HPDE6-E6E7 (cell line): ENCODE measurements at regions not wholly inside any gene's neighbourhood (a gene's known extent, or its start where the extent isn't known, plus 50 kb on each side); places are given as distances from the start of the nearest gene placed in this dataset.
"Not testable (repeated sequence)": the region's sequence is repeated elsewhere in the genome, so short reads cannot be mapped to it uniquely, and the experiment has no call there.

Experiments used
- DNase-seq: peaks from one replicate; pipeline ENCODE4 v3.0.0; 2011; ENCODE audit warnings: missing footprints; ENCODE audit errors: extremely low spot score

DNA sequence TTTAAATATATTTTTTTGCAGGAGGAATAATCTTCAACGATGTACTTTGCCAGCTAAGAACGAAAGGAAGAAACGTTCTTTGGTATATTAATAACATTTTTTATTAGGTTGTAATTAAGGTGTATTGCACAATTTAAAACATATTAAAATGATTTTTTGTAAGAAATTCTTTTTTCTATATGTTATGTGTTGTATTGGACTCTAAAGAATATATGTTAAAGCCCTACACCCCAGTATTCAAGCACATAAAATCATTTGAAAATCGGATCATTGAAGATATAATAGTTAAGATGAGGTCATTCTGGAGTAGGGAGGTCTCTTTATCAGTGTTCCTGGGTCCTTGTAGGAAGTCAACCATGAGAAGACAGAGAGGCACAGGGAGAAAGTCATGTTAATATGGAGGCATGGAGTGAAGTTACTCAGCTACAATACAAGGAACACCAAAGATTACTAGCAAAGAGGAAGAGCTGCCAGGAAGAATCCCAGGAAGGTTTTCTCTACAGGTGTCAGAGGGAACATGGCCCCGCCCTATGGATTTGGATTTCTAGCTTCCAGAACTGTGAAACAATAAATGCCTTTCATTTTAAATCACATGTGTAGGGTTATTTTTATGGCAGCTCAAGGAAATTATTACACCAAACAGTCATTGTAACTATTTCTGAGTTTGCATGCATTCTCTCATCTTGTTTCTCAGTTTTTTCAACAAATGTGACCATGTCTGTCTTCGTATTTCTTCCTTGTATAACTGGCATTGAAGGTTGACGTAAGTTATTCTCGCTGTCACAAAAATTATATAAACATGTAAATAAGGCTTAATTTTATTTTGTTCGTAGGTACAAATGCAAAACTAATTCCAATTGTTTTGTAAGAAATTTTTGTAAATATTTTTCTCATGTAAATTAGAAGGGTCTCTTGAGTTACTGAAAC is 75.4 kb upstream of the VPREB1 start:
- DNase-seq: no peak

- no peak for DNase-seq
These were observed 76.2 kb upstream of the VPREB1 start for GRCh38 chr22:22168190-22168940.

DNA sequence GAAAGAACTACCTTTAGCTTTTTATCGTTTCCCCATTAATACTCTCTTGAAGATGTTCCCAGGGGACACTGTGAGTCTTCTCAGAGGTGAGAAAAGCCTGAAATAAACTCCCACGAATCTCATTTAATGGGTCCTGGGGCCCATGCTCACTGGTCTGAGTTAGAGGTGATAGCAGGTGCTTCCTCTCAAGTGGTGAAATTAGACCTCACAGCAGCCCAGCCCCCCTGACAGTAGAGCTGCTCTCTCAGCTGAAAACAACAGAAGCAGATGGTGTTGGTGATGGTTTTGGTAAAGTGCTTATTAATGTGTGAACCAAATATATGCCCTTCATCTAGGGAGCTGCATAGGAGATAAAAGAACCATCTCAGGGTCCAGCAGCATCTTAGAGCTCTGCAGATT is 76.8 kb upstream of the VPREB1 start:
- DNase-seq: no peak

GRCh38 chr22:22166941-22167713 is 77.5 kb upstream of the VPREB1 start:
- DNase-seq: no peak

GRCh38 chr22:22165936-22166710 is 78.5 kb upstream of the VPREB1 start:
- no peak for DNase-seq

DNA sequence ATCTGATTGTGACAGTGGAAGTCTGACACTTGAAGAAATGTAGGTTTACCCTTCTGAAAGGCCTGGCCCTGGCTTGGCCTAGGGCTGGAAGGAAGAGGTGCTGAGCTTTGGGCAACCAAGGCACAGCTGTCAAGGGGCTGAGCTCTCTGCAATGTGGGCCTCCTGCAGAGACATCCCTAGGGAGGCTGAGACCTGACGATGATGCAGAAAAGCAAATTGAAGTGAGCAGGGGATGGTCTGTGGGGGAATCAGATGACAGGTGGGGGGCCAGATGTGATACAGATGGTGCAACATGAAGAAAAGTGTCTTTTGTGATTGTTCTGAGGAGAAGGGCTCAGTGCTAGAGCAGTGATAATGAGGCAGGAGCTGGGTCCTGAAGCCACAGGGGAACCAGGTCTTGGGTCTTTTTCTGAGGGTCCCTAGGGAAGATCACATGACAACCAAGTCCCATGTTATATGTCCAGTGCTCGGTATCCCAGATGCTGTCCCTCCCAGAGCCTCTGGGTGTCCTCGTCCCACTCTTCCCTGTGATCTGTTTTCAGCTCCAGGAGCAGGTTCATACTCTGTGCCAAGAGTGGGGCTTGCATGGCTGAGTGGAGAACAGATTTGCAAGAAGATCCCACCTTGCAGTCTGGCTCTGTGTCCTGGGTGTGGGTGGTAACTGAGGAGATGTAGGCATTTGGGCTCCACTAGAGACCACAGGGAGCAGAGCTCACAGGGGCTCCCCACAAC is 79.9 kb upstream of the VPREB1 start:
- DNase-seq: no peak

DNA sequence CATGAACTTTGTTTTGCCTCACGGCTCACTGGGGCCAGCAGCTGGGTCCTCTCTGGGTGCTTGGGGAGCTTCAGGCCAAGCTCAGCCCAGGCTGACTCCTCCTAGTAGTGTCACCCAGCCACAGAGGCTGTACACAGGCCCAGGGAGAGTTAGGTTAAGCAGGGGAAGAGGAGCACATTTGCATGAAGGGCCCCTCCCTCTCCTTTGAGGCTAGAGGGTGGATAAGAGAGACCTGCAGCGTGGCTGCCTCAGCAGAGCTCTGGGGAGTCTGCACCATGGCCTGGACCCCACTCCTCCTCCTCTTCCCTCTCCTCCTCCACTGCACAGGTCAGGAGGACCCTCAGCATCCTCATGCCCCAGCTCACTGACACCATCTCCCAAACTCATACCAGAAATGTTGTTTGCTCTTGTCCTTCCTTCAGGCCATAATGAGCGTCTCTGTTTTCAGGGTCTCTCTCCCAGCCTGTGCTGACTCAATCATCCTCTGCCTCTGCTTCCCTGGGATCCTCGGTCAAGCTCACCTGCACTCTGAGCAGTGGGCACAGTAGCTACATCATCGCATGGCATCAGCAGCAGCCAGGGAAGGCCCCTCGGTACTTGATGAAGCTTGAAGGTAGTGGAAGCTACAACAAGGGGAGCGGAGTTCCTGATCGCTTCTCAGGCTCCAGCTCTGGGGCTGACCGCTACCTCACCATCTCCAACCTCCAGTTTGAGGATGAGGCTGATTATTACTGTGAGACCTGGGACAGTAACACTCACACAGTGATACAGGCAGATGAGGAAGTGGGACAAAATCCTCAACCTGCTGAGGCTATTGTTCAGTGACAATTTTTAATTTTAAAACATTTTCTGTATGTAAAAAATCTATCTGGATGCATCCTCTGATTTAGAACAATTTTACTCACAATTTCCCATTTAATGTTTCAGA is 82.4 kb upstream of the VPREB1 start:
- no peak for DNase-seq

DNA sequence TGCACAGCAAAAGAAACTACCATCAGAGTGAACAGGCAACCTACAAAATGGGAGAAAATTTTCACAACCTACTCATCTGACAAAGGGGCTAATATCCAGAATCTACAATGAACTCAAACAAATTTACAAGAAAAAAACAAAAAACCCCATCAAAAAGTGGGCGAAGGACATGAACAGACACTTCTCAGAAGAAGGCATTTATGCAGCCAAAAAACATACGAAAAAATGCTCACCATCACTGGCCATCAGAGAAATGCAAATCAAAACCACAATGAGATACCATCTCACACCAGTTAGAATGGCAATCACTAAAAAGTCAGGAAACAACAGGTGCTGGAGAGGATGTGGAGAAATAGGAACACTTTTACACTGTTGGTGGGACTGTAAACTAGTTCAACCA is 83.8 kb upstream of the VPREB1 start:
- DNase-seq: not testable (repeated sequence)

DNA sequence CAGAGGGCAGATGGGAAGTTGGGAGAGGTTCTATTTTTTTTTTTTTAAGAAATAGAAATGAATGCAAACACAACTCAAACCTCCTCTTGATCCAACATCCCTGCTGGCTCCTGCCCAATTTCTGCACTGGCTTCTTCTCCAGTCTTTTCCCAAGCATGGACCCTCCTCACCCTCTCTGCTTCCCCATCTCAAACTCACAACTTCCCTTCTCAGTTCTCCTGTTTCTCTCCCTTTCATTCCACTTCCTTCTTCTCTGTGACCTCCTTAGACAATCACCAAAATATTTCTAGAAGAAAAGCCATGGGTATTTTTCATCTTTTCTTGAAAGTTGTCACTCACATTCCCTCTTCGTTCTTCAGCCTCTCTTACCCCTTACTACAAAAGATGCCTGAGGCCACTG is 85.2 kb upstream of the VPREB1 start:
- no peak for DNase-seq

GRCh38 chr22:22158965-22159364 is 85.6 kb upstream of the VPREB1 start:
- DNase-seq: no peak

DNA sequence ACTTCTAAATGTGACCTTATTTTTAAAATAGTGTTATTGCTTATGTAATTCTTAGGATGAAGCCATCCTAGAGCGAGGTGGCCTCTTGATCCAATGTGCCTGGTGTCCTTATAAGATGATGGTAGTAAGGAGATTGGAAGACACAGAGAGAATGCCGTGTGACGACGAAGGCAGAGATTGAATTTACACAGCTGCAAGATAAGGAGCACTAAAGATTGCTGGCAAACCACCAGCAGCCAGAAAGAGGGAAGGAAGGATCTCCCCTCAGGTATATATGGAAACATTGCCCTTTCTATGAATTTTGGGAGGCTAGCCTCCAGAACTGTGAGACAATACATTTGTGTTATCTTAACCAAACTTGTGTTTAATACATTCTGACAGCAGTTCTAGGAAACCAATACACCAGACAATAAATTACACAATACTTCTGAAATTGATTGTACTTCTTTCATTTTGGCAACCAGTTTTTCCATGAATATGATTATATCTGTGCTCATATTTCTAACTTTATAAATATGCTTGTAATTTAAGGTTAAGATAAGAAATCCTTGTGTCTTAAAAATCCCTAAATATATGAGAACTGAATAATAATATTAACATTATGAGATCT is 86.3 kb upstream of the VPREB1 start:
- no peak for DNase-seq

DNA sequence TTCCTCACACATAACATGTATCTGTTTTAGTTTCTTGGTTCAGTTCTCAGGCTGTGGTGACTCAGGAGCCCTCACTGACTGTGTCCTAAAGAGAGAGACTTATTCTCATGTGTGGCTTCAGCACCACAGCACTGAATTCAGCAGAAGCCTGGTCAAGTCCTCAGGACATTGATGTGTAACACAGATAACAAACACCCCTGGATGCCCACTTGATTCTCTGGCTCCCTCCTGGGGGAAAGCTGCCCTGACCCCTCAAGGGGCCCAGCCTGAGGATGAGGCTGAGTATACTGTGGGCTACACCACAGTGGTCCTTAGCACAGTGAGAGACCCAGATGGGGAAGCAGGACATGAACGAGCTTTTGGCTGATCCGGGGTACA is 87.2 kb upstream of the VPREB1 start:
- DNase-seq: no peak

- peak; percentile 51 for DNase-seq
These were observed 87.8 kb upstream of the VPREB1 start for GRCh38 chr22:22156716-22157347.

DNA sequence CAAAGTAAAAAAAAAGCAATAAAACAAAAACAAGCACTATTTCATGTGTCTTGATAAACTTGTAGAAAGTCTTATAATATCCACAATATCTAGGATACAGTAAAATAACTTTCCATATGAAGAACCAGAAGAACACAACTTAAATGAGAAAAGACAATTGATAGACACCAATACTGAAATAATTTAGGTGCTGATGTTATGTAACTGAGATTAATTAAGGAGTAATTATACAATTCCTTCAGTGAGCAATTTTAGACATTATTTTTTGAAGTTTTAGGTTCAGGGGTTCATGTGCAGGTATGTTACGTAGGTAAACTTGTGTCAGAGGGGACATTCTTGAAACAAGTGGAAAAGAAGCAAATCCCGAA is 88.3 kb upstream of the VPREB1 start:
- no peak for DNase-seq

GRCh38 chr22:22155607-22156006 is 89.0 kb upstream of the VPREB1 start:
- DNase-seq: no peak

GRCh38 chr22:22155146-22155545 is 89.4 kb upstream of the VPREB1 start:
- no peak for DNase-seq

- DNase-seq: no peak
These were observed 90.5 kb upstream of the VPREB1 start for GRCh38 chr22:22154040-22154439.

- no peak for DNase-seq
These were observed 93.3 kb upstream of the VPREB1 start for GRCh38 chr22:22151308-22151707.

DNA sequence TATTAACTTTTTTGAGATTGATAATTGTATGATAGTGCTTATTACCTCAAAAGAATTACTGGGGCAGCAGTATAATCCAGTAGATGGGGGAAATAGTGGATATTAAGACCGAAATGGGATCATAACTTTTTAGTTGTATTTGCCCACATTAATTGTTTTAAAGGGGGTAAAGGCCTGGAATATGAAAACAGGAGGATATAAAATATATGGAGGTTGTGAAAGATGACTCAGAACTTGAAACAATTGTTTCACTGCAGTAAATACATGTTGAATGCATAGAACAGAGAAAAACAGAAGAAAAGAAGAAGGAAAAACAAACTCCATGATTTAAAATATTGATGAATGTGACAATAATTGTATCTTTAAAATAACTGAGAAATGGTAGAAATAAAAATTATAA is 94.1 kb upstream of the VPREB1 start:
- no peak for DNase-seq
